T-cell (primary cell): ENCODE measurements at regions not wholly inside any gene's neighbourhood (a gene's known extent, or its start where the extent isn't known, plus 50 kb on each side); places are given as distances from the start of the nearest gene placed in this dataset.

ENCODE experiments used
- ATAC-seq, 4 experiments: fragments of 200-7000 bp in 3 of 4; fragments of 150-1000 bp in 1 of 4; cut with Tn5 transposase; replicated peaks in 1 of 4; 1 replicate in 3 of 4; 2 replicates in 1 of 4; pipeline ENCODE4 v1.10.0; 2021; ENCODE audit warnings: moderate library complexity in 3 of 4, mild to moderate bottlenecking in 2 of 4, moderate number of reproducible peaks in 1 of 4
- CTCF ChIA-PET, 2 donors: fragments of 300-600 bp; sonication (Branson Sonifier 250); formaldehyde crosslinking; loops; one replicate each; lab custom pipeline; 2022; ENCODE audit warnings: antibody characterized with exemption in 2 of 2; lab: Charles Lee
- POLR2A ChIA-PET, 2 donors: fragments of 300-600 bp; sonication (Branson Sonifier 250); formaldehyde crosslinking; loops; one replicate each; lab custom pipeline; 2022; ENCODE audit warnings: antibody characterized with exemption in 2 of 2; lab: Charles Lee
- DNase-seq, 35 experiments: peaks; one replicate each; pipeline versions ENCODE4 v3.0.0 to v3.0.0-alpha.2; 2013 to 2023
- H3K27ac ChIP-seq: one replicate; pipeline ENCODE4 v1.5.1; 2013; ENCODE audit warnings: low read length
- H3K27me3 ChIP-seq, 2 experiments: replicated peaks in 1 of 2; 1 replicate in 1 of 2; 2 replicates in 1 of 2; pipeline versions ENCODE4 v1.6.1 to v1.7.0; 2013; ENCODE audit warnings: low read length in 1 of 2, mixed read lengths in 1 of 2; ENCODE audit not compliant: control insufficient read depth in 2 of 2, insufficient read depth in 2 of 2; ENCODE audit errors: extremely low read depth in 1 of 2
- H3K36me3 ChIP-seq, 2 donors: 1 replicate in 1 of 2; 2 replicates in 1 of 2; pipeline versions ENCODE4 v1.6.1 to v1.7.0; 2013; ENCODE audit warnings: low read length in 1 of 2; ENCODE audit not compliant: control insufficient read depth in 2 of 2, insufficient read depth in 1 of 2; ENCODE audit errors: extremely low read depth in 1 of 2
- H3K4me1 ChIP-seq, 2 experiments: 1 replicate in 1 of 2; 2 replicates in 1 of 2; pipeline versions ENCODE4 v1.6.1 to v1.7.0; 2013; ENCODE audit warnings: low read length in 2 of 2, mixed read lengths in 1 of 2; ENCODE audit not compliant: insufficient read depth in 2 of 2, control insufficient read depth in 1 of 2; ENCODE audit errors: extremely low read depth in 1 of 2
- H3K4me3 ChIP-seq, 2 donors: 1 replicate in 1 of 2; 2 replicates in 1 of 2; pipeline versions ENCODE4 v1.5.1 to v1.7.0; 2013; ENCODE audit warnings: mild to moderate bottlenecking in 2 of 2, low read length in 1 of 2, moderate library complexity in 1 of 2; ENCODE audit not compliant: control insufficient read depth in 1 of 2; ENCODE audit errors: extremely low read depth in 1 of 2
- H3K9me3 ChIP-seq: 2 replicates; pipeline ENCODE4 v1.7.0; 2013
- H3K27ac Mint-ChIP-seq, 2 donors: one replicate each; pipeline ENCODE4 v1.8.0; 2020 to 2021; ENCODE audit warnings: mild to moderate bottlenecking in 2 of 2, mixed read lengths in 2 of 2
- H3K27me3 Mint-ChIP-seq, 2 donors: one replicate each; pipeline ENCODE4 v1.8.0; 2021 to 2022; ENCODE audit warnings: mixed read lengths in 2 of 2
- H3K36me3 Mint-ChIP-seq: one replicate; pipeline ENCODE4 v1.8.0; 2021; ENCODE audit warnings: mixed read lengths
- H3K4me1 Mint-ChIP-seq, 3 donors: one replicate each; pipeline ENCODE4 v1.8.0; 2020 to 2022; ENCODE audit warnings: mixed read lengths in 3 of 3, mild to moderate bottlenecking in 1 of 3
- H3K4me3 Mint-ChIP-seq, 3 donors: one replicate each; pipeline ENCODE4 v1.8.0; 2020 to 2022; ENCODE audit warnings: mild to moderate bottlenecking in 3 of 3, mixed read lengths in 3 of 3, moderate library complexity in 3 of 3
- H3K9me3 Mint-ChIP-seq, 3 donors: one replicate each; pipeline ENCODE4 v1.8.0; 2020 to 2022; ENCODE audit warnings: mixed read lengths in 3 of 3
- WGBS: methylation state at CpG from one replicate; pipeline ENCODE4 v1.1.5; 2013; ENCODE audit warnings: missing lambda C conversion rate; ENCODE audit not compliant: insufficient coverage; 5-methylcytosine and 5-hydroxymethylcytosine counted together

DNA sequence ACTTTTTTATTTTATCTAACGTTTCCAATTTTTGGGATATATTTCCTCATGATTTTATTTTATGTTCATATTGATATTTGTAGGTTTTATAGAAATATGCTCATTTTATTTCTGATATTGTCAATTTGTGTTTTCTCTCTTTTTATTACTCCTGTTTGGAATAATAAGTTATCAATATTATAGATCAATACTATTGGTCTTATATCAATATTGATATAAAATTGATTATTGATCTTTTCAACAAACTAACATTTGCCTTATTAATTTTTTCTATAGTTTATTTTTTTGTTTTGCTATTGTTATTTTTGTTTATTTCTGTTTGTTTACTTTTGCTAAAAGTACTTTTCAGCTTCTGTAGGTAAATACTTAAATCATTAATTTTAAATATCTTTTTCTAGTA, 90.8 kb upstream of the CNTN6 start:
- ChIA-PET POLR2A (no interaction called here), CTCF (no interaction called here)
- DNase-seq (no peak), ATAC-seq (no peak)
- H3K27ac ChIP-seq, result no peak overlapping the region
- no CpG with 5 or more reads among the region's 1 CpG for WGBS
- peaks cover 0 to 3% (median 3%) of the 10 kb centered on the region in 3 donors for H3K9me3 Mint-ChIP-seq
- H3K27ac Mint-ChIP-seq, result no peak overlapping the region
- no peaks in the 10 kb centered on the region for H3K4me1 Mint-ChIP-seq
- no peaks in the 10 kb centered on the region for H3K36me3 Mint-ChIP-seq
- H3K4me1 ChIP-seq, result no peaks in the 10 kb centered on the region
- no peak overlapping the region for H3K4me3 ChIP-seq
- H3K27me3 ChIP-seq, result no peaks in the 10 kb centered on the region
- no peaks in the 10 kb centered on the region for H3K36me3 ChIP-seq
- H3K4me3 Mint-ChIP-seq, result no peak overlapping the region
- H3K9me3 ChIP-seq, result no peaks in the 10 kb centered on the region
- H3K27me3 Mint-ChIP-seq, result no peaks in the 10 kb centered on the region

DNA sequence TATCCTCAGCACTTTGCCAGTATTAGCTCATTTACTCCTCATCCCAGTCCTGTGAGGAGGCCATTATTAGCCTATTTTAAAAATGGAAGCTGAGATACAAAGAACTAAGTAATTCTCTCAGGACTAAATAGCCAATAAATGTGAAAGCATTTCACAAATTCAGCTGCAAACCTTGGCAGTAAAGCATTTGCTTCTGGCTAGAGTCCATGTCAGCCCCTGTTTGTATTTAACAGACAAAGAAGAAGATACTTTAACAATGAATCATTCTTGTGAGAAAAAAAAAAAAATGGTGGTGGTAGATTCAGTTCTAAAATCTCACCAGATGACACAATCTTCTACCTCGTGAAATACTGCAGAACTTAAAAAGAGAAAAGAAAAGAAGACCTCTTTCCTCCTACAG, 85.0 kb upstream of the CNTN6 start:
- POLR2A ChIA-PET, result interaction anchor here in 1 of 2 donors (0.6 kb wide), 1 partner anchor 1510 kb away, joined by 3 read pairs; no protein-coding TSS in a partner anchor
- Histone ChIP-seq H3K27me3 (no peaks in the 10 kb centered on the region), H3K36me3 (no peaks in the 10 kb centered on the region), H3K27ac (no peak overlapping the region), H3K4me1 (no peaks in the 10 kb centered on the region), H3K9me3 (no peaks in the 10 kb centered on the region), H3K4me3 (no peak overlapping the region)
- CTCF ChIA-PET, result interaction anchor here in 1 of 2 donors (0.8 kb wide), 1 partner anchor 10 kb away, joined by 3 read pairs; no protein-coding TSS in a partner anchor
- WGBS, result no CpG with 5 or more reads among the region's 1 CpG
- H3K4me3 Mint-ChIP-seq, result no peak overlapping the region
- H3K27me3 Mint-ChIP-seq, result no peaks in the 10 kb centered on the region
- DNase-seq (no peak), ATAC-seq (no peak)
- H3K4me1 Mint-ChIP-seq, result no peaks in the 10 kb centered on the region
- no peaks in the 10 kb centered on the region for H3K36me3 Mint-ChIP-seq
- H3K27ac Mint-ChIP-seq, result no peak overlapping the region
- H3K9me3 Mint-ChIP-seq, result peaks cover 0 to 10% (median 6%) of the 10 kb centered on the region in 3 donors

DNA sequence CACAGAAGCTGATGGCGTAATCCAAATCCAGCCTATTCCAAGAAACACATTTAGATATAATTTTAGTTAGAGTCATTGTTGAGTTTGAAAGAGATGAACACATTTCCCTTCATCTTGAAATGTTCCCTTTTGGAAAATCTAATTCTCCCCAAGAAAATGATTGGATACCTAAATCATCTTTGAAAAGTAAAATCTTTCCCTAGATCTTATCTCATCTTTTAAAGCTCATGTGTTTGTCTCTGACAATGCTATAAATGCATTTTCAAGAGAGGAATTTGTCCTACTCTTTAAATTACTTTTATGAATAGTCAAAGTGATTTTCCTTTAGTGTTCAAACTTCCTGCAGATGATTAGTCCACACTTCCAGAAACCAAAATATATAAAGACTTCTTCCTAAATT, 82.6 kb upstream of the CNTN6 start:
- Histone ChIP-seq H3K27ac (no peak overlapping the region), H3K9me3 (no peaks in the 10 kb centered on the region), H3K4me1 (no peaks in the 10 kb centered on the region), H3K36me3 (no peaks in the 10 kb centered on the region), H3K4me3 (no peak overlapping the region), H3K27me3 (no peaks in the 10 kb centered on the region)
- no peaks in the 10 kb centered on the region for H3K36me3 Mint-ChIP-seq
- no peaks in the 10 kb centered on the region for H3K4me1 Mint-ChIP-seq
- no peaks in the 10 kb centered on the region for H3K27me3 Mint-ChIP-seq
- POLR2A ChIA-PET, result no interaction called here
- CTCF ChIA-PET, result no interaction called here
- peaks cover 0 to 16% (median 5%) of the 10 kb centered on the region in 3 donors for H3K9me3 Mint-ChIP-seq
- no peak overlapping the region for H3K4me3 Mint-ChIP-seq
- DNase-seq (no peak), ATAC-seq (no peak)
- no CpG with 5 or more reads among the region's 1 CpG for WGBS
- H3K27ac Mint-ChIP-seq, result no peak overlapping the region

DNA sequence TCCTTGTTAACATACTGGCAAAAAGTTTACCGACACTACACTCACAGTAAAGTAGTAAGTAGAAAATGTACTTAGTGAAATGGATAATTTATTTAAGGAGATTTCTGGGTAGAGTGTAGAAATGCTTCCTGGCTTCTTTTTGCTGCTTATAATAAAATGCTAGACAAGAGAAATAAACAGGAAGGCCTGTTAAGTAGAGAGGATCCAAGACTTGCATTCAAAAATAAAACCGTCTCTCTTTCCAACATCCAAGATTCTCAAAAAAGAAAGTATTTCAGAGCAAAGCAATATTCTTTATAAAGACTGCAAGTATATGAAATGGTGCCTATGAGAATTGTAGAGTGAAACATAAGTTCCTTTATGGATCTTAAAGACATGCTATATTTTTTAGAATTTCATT, 77.0 kb upstream of the CNTN6 start:
- no peak overlapping the region for H3K27ac ChIP-seq
- Mint-ChIP-seq H3K4me3 (no peak overlapping the region), H3K9me3 (peaks cover 2 to 26% (median 7%) of the 10 kb centered on the region in 3 donors), H3K36me3 (no peaks in the 10 kb centered on the region), H3K27ac (no peak overlapping the region), H3K4me1 (no peaks in the 10 kb centered on the region), H3K27me3 (no peaks in the 10 kb centered on the region)
- no peaks in the 10 kb centered on the region for H3K4me1 ChIP-seq
- no peaks in the 10 kb centered on the region for H3K9me3 ChIP-seq
- ChIA-PET POLR2A (no interaction called here), CTCF (no interaction called here)
- H3K27me3 ChIP-seq, result no peaks in the 10 kb centered on the region
- ATAC-seq (no peak), DNase-seq (no peak)
- no CpG with 5 or more reads among the region's 2 CpGs for WGBS
- H3K4me3 ChIP-seq, result no peak overlapping the region
- no peaks in the 10 kb centered on the region for H3K36me3 ChIP-seq

DNA sequence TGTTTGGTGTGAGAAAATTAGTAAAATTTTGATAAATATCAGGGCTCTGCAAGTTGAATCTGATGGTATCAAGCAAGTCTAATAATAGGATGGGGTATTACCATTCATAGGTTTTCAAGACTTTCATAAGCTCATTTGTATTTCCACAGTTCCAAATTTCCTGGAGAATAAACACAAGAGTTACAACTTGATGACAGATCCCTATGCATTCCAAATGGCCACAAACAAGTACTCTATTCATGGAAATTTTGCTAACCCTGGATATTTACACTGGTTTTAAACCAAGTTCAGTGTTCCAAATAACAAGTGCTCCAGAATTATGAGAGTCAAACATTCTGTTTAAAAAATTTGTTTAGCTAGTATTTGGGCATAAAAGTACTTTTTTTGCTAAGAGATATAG, 75.0 kb upstream of the CNTN6 start:
- Mint-ChIP-seq H3K4me1 (no peaks in the 10 kb centered on the region), H3K4me3 (no peak overlapping the region), H3K36me3 (no peaks in the 10 kb centered on the region), H3K27ac (no peak overlapping the region), H3K27me3 (no peaks in the 10 kb centered on the region), H3K9me3 (peaks cover 2 to 26% (median 12%) of the 10 kb centered on the region in 3 donors)
- DNase-seq (no peak), ATAC-seq (no peak)
- ChIA-PET CTCF (no interaction called here), POLR2A (no interaction called here)
- Histone ChIP-seq H3K4me1 (no peaks in the 10 kb centered on the region), H3K4me3 (no peak overlapping the region), H3K27ac (no peak overlapping the region), H3K36me3 (no peaks in the 10 kb centered on the region), H3K9me3 (no peaks in the 10 kb centered on the region), H3K27me3 (no peaks in the 10 kb centered on the region)

DNA sequence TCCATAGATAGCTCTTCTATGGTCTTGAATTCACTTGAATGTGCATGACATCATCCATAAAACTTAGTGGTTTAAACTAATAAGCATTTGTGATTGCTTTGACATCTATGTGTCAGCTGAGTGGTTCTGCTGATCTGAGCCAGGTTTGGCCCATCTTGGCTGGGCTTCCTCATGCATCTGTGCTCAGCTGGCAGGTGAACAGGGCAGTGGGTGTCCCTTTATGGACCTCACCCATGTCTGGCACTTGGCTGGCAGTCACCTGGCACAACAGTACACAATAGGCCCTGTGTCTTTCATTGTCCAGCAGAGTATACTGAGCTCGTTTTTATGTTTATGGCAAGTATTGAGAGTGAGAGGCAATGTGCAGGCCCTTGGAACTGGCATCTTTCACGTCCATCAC, 73.7 kb upstream of the CNTN6 start:
- WGBS, result no CpG with 5 or more reads among the region's 2 CpGs
- ChIA-PET CTCF (interaction anchor here in 1 of 2 donors (0.7 kb wide), 1 partner anchor 15 kb away, joined by 6 read pairs; no protein-coding TSS in a partner anchor), POLR2A (no interaction called here)
- H3K27me3 ChIP-seq, result no peaks in the 10 kb centered on the region
- H3K36me3 ChIP-seq, result no peaks in the 10 kb centered on the region
- Mint-ChIP-seq H3K27me3 (no peaks in the 10 kb centered on the region), H3K9me3 (peaks cover 2 to 28% (median 12%) of the 10 kb centered on the region in 3 donors), H3K36me3 (no peaks in the 10 kb centered on the region), H3K4me1 (no peaks in the 10 kb centered on the region), H3K27ac (no peak overlapping the region), H3K4me3 (no peak overlapping the region)
- H3K9me3 ChIP-seq, result no peaks in the 10 kb centered on the region
- H3K4me3 ChIP-seq, result no peak overlapping the region
- ATAC-seq, result no peak
- H3K4me1 ChIP-seq, result no peaks in the 10 kb centered on the region
- H3K27ac ChIP-seq, result no peak overlapping the region
- no peak for DNase-seq

DNA sequence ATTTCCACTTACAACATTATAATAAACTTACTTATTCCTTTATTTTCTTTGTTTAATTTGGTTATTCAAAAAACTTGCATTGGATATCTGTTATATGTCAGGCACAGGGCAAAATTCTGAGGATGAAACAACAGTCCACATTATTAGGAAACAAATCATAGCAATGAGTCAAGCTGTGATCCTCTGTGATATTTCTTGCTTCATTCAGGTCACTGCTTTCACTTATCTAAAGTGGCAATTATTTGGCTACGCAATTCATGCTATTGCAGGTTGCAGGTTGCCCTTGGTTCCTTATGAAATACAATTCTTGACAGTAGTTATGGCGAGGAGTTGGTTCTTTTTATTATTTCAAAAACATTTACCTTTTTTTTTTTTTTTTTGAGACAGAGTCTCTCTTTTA, 66.4 kb upstream of the CNTN6 start:
- H3K4me3 Mint-ChIP-seq, result no peak overlapping the region

More for the DNA sequence above, 66.4 kb upstream of the CNTN6 start:
- H3K36me3 ChIP-seq, result no peaks in the 10 kb centered on the region
- no peak for ATAC-seq
- peaks cover 7 to 10% (median 9%) of the 10 kb centered on the region in 3 donors for H3K9me3 Mint-ChIP-seq
- no peak overlapping the region for H3K4me3 ChIP-seq
- H3K27me3 Mint-ChIP-seq, result no peaks in the 10 kb centered on the region
- DNase-seq, result no peak
- no peaks in the 10 kb centered on the region for H3K4me1 ChIP-seq
- no CpG with 5 or more reads among the region's 2 CpGs for WGBS
- CTCF ChIA-PET, result no interaction called here
- H3K36me3 Mint-ChIP-seq, result no peaks in the 10 kb centered on the region
- H3K27me3 ChIP-seq, result no peaks in the 10 kb centered on the region
- no peaks in the 10 kb centered on the region for H3K4me1 Mint-ChIP-seq
- H3K27ac ChIP-seq, result no peak overlapping the region
- POLR2A ChIA-PET, result no interaction called here
- no peaks in the 10 kb centered on the region for H3K9me3 ChIP-seq
- no peak overlapping the region for H3K27ac Mint-ChIP-seq
